OCI-LY3 (cell line): ENCODE measurements at regions not wholly inside any gene's neighbourhood (a gene's known extent, or its start where the extent isn't known, plus 50 kb on each side); places are given as distances from the start of the nearest gene placed in this dataset.

Source experiments
- EZH2phosphoT487 ChIP-seq: fragments of 200-600 bp; shearing (Covaris generic); IDR thresholded peaks from 2 replicates; pipeline ENCODE4 v1.6.1; 2018; ENCODE audit warnings: antibody characterized with exemption, mixed run types, low read depth
- TF ChIP-seq, protein P1 (sequence below): fragments of 200-600, 300-600 bp; sonication (generic); IDR thresholded peaks from 2 replicates; pipeline ENCODE4 v1.5.1; 2014; ENCODE audit warnings: antibody characterized with exemption, low read length, low read depth

DNA sequence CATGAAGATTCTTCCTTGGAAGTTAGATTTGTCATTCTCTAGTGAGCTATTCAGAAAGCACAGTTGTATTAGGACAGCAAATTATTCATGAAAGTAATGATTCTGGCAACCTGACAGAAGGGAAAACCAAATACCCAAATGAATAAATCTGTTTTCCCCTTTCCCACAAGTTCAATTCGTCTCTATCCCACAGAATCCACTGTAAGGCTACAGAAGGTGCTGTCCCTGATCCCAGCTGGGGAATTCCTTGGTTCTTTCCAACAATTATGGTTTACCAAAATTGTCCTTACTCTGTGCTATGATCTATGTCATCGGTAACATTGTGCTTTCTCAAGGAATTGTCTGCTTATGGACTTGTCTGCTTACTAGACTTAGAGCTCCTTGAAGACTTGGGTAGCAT, 104.2 kb downstream of the FASLG start:
- TF ChIP-seq, protein P1, sequence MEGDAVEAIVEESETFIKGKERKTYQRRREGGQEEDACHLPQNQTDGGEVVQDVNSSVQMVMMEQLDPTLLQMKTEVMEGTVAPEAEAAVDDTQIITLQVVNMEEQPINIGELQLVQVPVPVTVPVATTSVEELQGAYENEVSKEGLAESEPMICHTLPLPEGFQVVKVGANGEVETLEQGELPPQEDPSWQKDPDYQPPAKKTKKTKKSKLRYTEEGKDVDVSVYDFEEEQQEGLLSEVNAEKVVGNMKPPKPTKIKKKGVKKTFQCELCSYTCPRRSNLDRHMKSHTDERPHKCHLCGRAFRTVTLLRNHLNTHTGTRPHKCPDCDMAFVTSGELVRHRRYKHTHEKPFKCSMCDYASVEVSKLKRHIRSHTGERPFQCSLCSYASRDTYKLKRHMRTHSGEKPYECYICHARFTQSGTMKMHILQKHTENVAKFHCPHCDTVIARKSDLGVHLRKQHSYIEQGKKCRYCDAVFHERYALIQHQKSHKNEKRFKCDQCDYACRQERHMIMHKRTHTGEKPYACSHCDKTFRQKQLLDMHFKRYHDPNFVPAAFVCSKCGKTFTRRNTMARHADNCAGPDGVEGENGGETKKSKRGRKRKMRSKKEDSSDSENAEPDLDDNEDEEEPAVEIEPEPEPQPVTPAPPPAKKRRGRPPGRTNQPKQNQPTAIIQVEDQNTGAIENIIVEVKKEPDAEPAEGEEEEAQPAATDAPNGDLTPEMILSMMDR = no peak
- no peak for TF ChIP-seq EZH2phosphoT487
